HCT116 (cell line): ENCODE measurements at regions not wholly inside any gene's neighbourhood (a gene's known extent, or its start where the extent isn't known, plus 50 kb on each side); places are given as distances from the start of the nearest gene placed in this dataset.

Experiments used
- ATAC-seq: fragments of 200-7000 bp; cut with Tn5 transposase; 2 replicates; pipeline ENCODE4 v1.9.1; 2020; ENCODE audit warnings: mild to moderate bottlenecking, moderate library complexity
- BruUV-seq: library from RNA; stranded (reverse); fragments of 400-500 nt; replicated peaks from 2 replicates; lab custom pipeline; 2021; lab: Mats Ljungman, UMichigan
- CTCF ChIA-PET: fragments of 300-600 bp; sonication (Branson Sonifier 250); formaldehyde crosslinking; loops from one replicate; lab custom pipeline; 2021; ENCODE audit warnings: antibody characterized with exemption; lab: Charles Lee
- POLR2A ChIA-PET: fragments of 300-600, 350-600 bp; sonication (Branson Sonifier 250); formaldehyde crosslinking; loops from one replicate; lab custom pipeline; 2021; ENCODE audit warnings: antibody characterized with exemption; lab: Charles Lee
- RAD21 ChIA-PET, 2 experiments: fragments of 300-600 bp; sonication (Branson Sonifier 250); formaldehyde crosslinking; loops; one replicate each; lab custom pipeline; 2023; ENCODE audit warnings: low total read pairs in 2 of 2; ENCODE audit not compliant: uncharacterized antibody in 2 of 2, unreplicated experiment in 2 of 2, low non-redundant PET in 1 of 2; lab: Charles Lee
- DNase-seq: peaks from one replicate; pipeline ENCODE4 v3.0.0-alpha.2; 2010; ENCODE audit warnings: low read depth, low spot score
- H2AFZ ChIP-seq: fragments of 200-600 bp; shearing (Covaris generic), sonication (generic); 2 replicates; pipeline ENCODE4 v1.6.1; 2017; ENCODE audit warnings: low read depth, mixed run types, mixed read lengths, antibody characterized with exemption, low read length; ENCODE audit not compliant: poor library complexity, severe bottlenecking
- H3K27ac ChIP-seq: 2 replicates; pipeline ENCODE4 v1.5.1; 2012; ENCODE audit warnings: low read depth, low read length
- H3K27me3 ChIP-seq: fragments of 200-600 bp; sonication (generic); 2 replicates; pipeline ENCODE4 v1.6.1; 2016; ENCODE audit warnings: mixed run types, low read length, mixed read lengths; ENCODE audit not compliant: insufficient read depth
- H3K36me3 ChIP-seq, 2 experiments: fragments of 200-500 bp in 1 of 2; fragments of 200-600 bp in 1 of 2; sonication (Bioruptor generic) in 1 of 2; sonication (generic) in 1 of 2; 2 replicates each; pipeline versions ENCODE4 v1.5.1 to v1.6.1; 2014 to 2016; ENCODE audit warnings: low read length in 2 of 2, inconsistent platforms in 1 of 2, mixed read lengths in 1 of 2, mixed run types in 1 of 2; ENCODE audit not compliant: insufficient read depth in 2 of 2, control insufficient read depth in 1 of 2
- H3K4me1 ChIP-seq, 2 experiments: fragments of 200-600 bp in 1 of 2; sonication (generic) in 1 of 2; 2 replicates each; pipeline versions ENCODE4 v1.5.1 to v1.6.1; 2012 to 2017; ENCODE audit warnings: low read length in 2 of 2, inconsistent platforms in 1 of 2, mild to moderate bottlenecking in 1 of 2, mixed read lengths in 1 of 2, mixed run types in 1 of 2, moderate library complexity in 1 of 2; ENCODE audit not compliant: insufficient read depth in 2 of 2, control insufficient read depth in 1 of 2
- H3K4me2 ChIP-seq: fragments of 200-600 bp; sonication (generic); 2 replicates; pipeline ENCODE4 v1.6.1; 2017; ENCODE audit warnings: mixed run types, low read length, mixed read lengths
- H3K4me3 ChIP-seq, 2 experiments: fragments of 200-600 bp in 1 of 2; sonication (generic) in 1 of 2; replicated peaks in 1 of 2; 2 replicates each; pipeline ENCODE4 v1.5.1; 2011 to 2016; ENCODE audit warnings: low read length in 2 of 2, control low read depth in 1 of 2, low read depth in 1 of 2, mild to moderate bottlenecking in 1 of 2, mixed read lengths in 1 of 2, mixed run types in 1 of 2
- H3K79me2 ChIP-seq: fragments of 200-600 bp; sonication (generic); 2 replicates; pipeline ENCODE4 v1.6.1; 2017; ENCODE audit warnings: mild to moderate bottlenecking, mixed run types, low read length, moderate library complexity, mixed read lengths; ENCODE audit not compliant: insufficient read depth
- H3K9ac ChIP-seq: fragments of 200-600 bp; sonication (generic); 2 replicates; pipeline ENCODE4 v1.6.1; 2016; ENCODE audit warnings: low read length, mixed read lengths
- H3K9me2 ChIP-seq: fragments of 200-600 bp; sonication (generic), shearing (Covaris generic); 2 replicates; pipeline ENCODE4 v1.6.1; 2017; ENCODE audit warnings: mixed run types, mild to moderate bottlenecking, moderate library complexity; ENCODE audit not compliant: insufficient read depth
- H3K9me3 ChIP-seq, 2 experiments: fragments of 200-500 bp in 1 of 2; fragments of 200-600 bp in 1 of 2; sonication (Bioruptor generic) in 1 of 2; sonication (generic) in 1 of 2; 2 replicates each; pipeline ENCODE4 v1.6.1; 2014 to 2017; ENCODE audit warnings: low read length in 2 of 2, mixed read lengths in 2 of 2, inconsistent platforms in 1 of 2, low read depth in 1 of 2, mild to moderate bottlenecking in 1 of 2, mixed run types in 1 of 2, moderate library complexity in 1 of 2; ENCODE audit not compliant: control insufficient read depth in 1 of 2, insufficient read depth in 1 of 2
- H4K20me1 ChIP-seq: fragments of 200-600 bp; sonication (generic), shearing (Covaris generic); 2 replicates; pipeline ENCODE4 v1.6.1; 2017; ENCODE audit warnings: mixed run types, mild to moderate bottlenecking, moderate library complexity; ENCODE audit not compliant: insufficient read depth
- CBX3 ChIP-seq: IDR thresholded peaks from 2 replicates; pipeline ENCODE4 v1.6.1; 2012; ENCODE audit warnings: low read depth
- CEBPB ChIP-seq: IDR thresholded peaks from 2 replicates; pipeline ENCODE4 v1.6.1; 2012; ENCODE audit warnings: low read depth
- EGR1 ChIP-seq: IDR thresholded peaks from 2 replicates; pipeline ENCODE4 v1.6.1; 2012; ENCODE audit warnings: low read depth
- EZH2 ChIP-seq: fragments of 200-600 bp; sonication (generic); IDR thresholded peaks from 2 replicates; pipeline ENCODE4 v1.6.1; 2017; ENCODE audit warnings: antibody characterized with exemption, mixed run types
- JUND ChIP-seq: IDR thresholded peaks from 2 replicates; pipeline ENCODE4 v1.6.1; 2012
- POLR2A ChIP-seq: IDR thresholded peaks from 2 replicates; pipeline ENCODE4 v1.7.0; 2011; ENCODE audit warnings: borderline replicate concordance; ENCODE audit not compliant: insufficient read depth, insufficient read length; ENCODE audit errors: extremely low read depth
- SIN3A ChIP-seq: IDR thresholded peaks from 2 replicates; pipeline ENCODE4 v1.6.1; 2012; ENCODE audit warnings: low read depth
- SP1 ChIP-seq: IDR thresholded peaks from 2 replicates; pipeline ENCODE4 v1.6.1; 2012; ENCODE audit warnings: low read depth
- SRF ChIP-seq: IDR thresholded peaks from 2 replicates; pipeline ENCODE4 v1.6.1; 2012; ENCODE audit warnings: low read depth
- TCF7L2 ChIP-seq: IDR thresholded peaks from 2 replicates; pipeline ENCODE4 v1.7.0; 2011; ENCODE audit warnings: borderline replicate concordance, inconsistent platforms; ENCODE audit not compliant: insufficient read depth, insufficient read length; ENCODE audit errors: extremely low read depth
- YY1 ChIP-seq: IDR thresholded peaks from 2 replicates; pipeline ENCODE4 v1.6.1; 2011; ENCODE audit warnings: low read length, low read depth, moderate library complexity, mild to moderate bottlenecking; ENCODE audit not compliant: insufficient replicate concordance; ENCODE audit errors: extremely low read depth
- ZFX ChIP-seq: fragments of 450-650 bp; IDR thresholded peaks from 2 replicates; pipeline ENCODE4 v1.6.1; 2017
- ZNF274 ChIP-seq: fragments of 200-500 bp; sonication (Bioruptor generic); IDR thresholded peaks from 2 replicates; pipeline ENCODE4 v1.6.1; 2014; ENCODE audit warnings: mild to moderate bottlenecking, low read depth, low read length, inconsistent platforms
- intact Hi-C: fragments of 100-400 bp; cut with micrococcal nuclease; formaldehyde crosslinking; loops from 2 replicates; pipeline ENCODE4 v1.10.0; 2022
- TF ChIP-seq, protein P1 (sequence below), 3 experiments: fragments of 200-600 bp in 1 of 3; sonication (generic) in 1 of 3; IDR thresholded peaks in 2 of 3; conservative IDR thresholded peaks in 1 of 3; 2 replicates each; pipeline ENCODE4 v1.5.1; 2012 to 2017; ENCODE audit warnings: low read depth in 2 of 3, low read length in 2 of 3, antibody characterized with exemption in 1 of 3, borderline replicate concordance in 1 of 3, control low read depth in 1 of 3, mild to moderate bottlenecking in 1 of 3, mixed read lengths in 1 of 3, mixed run types in 1 of 3, moderate library complexity in 1 of 3; ENCODE audit not compliant: insufficient read depth in 1 of 3
- TF ChIP-seq, protein P2 (sequence below): IDR thresholded peaks from 2 replicates; pipeline ENCODE4 v1.6.1; 2012
- TF ChIP-seq, protein P3 (sequence below): IDR thresholded peaks from 2 replicates; pipeline ENCODE4 v1.6.1; 2012; ENCODE audit warnings: low read depth

DNA sequence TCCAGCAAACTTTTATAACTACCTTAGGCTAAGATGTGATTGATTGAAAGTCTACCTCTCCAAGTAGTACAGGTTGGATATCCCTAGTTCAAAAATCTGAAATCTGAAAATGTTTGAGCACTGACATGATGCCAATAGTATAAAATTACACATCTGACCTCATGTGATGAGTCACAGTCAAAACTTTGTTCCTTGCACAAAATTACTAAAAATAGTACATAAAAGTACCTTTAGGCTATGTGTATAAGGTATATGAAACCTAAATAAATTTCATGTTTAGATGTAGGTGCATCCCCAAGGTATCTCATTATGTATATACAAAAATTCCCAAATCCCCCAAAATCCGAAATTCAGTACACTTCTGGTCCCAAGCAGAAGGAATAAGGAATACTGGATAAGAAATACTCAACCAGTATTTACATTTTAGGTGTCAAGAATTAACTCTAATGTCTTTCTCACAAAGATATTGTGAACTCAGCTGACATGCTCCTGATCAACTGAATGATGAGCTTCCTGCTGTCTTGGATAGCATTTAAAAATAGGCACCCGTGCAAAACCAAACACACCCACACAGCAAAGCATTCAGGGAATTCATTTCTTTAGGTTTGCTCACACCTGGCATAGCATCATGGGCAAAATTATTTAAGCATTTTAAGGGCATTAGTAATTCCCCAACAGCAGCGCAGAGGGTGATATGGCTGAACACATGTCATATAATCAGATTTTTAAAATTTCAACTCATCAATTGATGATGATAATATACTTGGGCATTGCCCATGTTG, 497.4 kb upstream of the MEIS1 start:
- no peaks in the 10 kb centered on the region for H3K36me3 ChIP-seq
- H3K79me2 ChIP-seq, result no peaks in the 10 kb centered on the region
- H3K9me2 ChIP-seq, result no peaks in the 10 kb centered on the region
- intact Hi-C loops, result no loop called here
- ATAC-seq (no peak), DNase-seq (no peak)
- H3K27ac ChIP-seq, result no peak overlapping the region
- no TSS peak for BruUV-seq
- H3K9ac ChIP-seq, result no peak overlapping the region
- no peak overlapping the region for H3K4me3 ChIP-seq
- ChIA-PET POLR2A (no interaction called here), CTCF (no interaction called here), RAD21 (no interaction called here)
- H2AFZ ChIP-seq, result no peak overlapping the region
- no peak for TF ChIP-seq YY1
- TF ChIP-seq SIN3A, result no peak
- TF ChIP-seq CBX3, result no peak
- TF ChIP-seq TCF7L2, result no peak
- TF ChIP-seq SP1, result no peak
- TF ChIP-seq POLR2A, result no peak
- TF ChIP-seq, protein P1, sequence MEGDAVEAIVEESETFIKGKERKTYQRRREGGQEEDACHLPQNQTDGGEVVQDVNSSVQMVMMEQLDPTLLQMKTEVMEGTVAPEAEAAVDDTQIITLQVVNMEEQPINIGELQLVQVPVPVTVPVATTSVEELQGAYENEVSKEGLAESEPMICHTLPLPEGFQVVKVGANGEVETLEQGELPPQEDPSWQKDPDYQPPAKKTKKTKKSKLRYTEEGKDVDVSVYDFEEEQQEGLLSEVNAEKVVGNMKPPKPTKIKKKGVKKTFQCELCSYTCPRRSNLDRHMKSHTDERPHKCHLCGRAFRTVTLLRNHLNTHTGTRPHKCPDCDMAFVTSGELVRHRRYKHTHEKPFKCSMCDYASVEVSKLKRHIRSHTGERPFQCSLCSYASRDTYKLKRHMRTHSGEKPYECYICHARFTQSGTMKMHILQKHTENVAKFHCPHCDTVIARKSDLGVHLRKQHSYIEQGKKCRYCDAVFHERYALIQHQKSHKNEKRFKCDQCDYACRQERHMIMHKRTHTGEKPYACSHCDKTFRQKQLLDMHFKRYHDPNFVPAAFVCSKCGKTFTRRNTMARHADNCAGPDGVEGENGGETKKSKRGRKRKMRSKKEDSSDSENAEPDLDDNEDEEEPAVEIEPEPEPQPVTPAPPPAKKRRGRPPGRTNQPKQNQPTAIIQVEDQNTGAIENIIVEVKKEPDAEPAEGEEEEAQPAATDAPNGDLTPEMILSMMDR (IDR thresholded peaks at IDR 0.05 in 2 of 3, conservative IDR thresholded peaks at IDR 0.05 in 1 of 3; ENCODE audit: borderline replicate concordance in 1 of 3, insufficient read depth in 1 of 3, low read depth in 2 of 3, low read length in 2 of 3), result no peak
- TF ChIP-seq EGR1, result no peak
- no peak for TF ChIP-seq EZH2
- TF ChIP-seq, protein P2, sequence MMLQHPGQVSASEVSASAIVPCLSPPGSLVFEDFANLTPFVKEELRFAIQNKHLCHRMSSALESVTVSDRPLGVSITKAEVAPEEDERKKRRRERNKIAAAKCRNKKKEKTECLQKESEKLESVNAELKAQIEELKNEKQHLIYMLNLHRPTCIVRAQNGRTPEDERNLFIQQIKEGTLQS, result no peak
- TF ChIP-seq SRF, result no peak
- TF ChIP-seq, protein P3, sequence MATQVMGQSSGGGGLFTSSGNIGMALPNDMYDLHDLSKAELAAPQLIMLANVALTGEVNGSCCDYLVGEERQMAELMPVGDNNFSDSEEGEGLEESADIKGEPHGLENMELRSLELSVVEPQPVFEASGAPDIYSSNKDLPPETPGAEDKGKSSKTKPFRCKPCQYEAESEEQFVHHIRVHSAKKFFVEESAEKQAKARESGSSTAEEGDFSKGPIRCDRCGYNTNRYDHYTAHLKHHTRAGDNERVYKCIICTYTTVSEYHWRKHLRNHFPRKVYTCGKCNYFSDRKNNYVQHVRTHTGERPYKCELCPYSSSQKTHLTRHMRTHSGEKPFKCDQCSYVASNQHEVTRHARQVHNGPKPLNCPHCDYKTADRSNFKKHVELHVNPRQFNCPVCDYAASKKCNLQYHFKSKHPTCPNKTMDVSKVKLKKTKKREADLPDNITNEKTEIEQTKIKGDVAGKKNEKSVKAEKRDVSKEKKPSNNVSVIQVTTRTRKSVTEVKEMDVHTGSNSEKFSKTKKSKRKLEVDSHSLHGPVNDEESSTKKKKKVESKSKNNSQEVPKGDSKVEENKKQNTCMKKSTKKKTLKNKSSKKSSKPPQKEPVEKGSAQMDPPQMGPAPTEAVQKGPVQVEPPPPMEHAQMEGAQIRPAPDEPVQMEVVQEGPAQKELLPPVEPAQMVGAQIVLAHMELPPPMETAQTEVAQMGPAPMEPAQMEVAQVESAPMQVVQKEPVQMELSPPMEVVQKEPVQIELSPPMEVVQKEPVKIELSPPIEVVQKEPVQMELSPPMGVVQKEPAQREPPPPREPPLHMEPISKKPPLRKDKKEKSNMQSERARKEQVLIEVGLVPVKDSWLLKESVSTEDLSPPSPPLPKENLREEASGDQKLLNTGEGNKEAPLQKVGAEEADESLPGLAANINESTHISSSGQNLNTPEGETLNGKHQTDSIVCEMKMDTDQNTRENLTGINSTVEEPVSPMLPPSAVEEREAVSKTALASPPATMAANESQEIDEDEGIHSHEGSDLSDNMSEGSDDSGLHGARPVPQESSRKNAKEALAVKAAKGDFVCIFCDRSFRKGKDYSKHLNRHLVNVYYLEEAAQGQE, result no peak
- no peak for TF ChIP-seq JUND
- no peak for TF ChIP-seq ZFX
- no peak for TF ChIP-seq ZNF274
- no peak for TF ChIP-seq CEBPB
- H4K20me1 ChIP-seq, result no peaks in the 10 kb centered on the region
- no peaks in the 10 kb centered on the region for H3K4me1 ChIP-seq
- peaks cover 17% of the 10 kb centered on the region; the same call in 1 of the 2 replicates for H3K27me3 ChIP-seq
- no peak overlapping the region for H3K4me2 ChIP-seq
- H3K9me3 ChIP-seq, result no peaks in the 10 kb centered on the region
